ENCODE measurements at regions not wholly inside any gene's neighbourhood (a gene's known extent, or its start where the extent isn't known, plus 50 kb on each side); places are given as distances from the start of the nearest gene placed in this dataset.

GRCh38 chrX:123807835-123808416 is 51.9 kb upstream of the XIAP start:
- no peak overlapping the region for H3K4me2 ChIP-seq (ENCODE audit: control insufficient read depth, insufficient read depth)
- intact Hi-C loops (cut with micrococcal nuclease; ENCODE audit: unreplicated experiment) = no loop called here

More at GRCh38 chrX:123807835-123808416, 51.9 kb upstream of the XIAP start:
- RAD21 ChIA-PET (ENCODE audit: unreplicated experiment) = no interaction called here
- CTCF ChIA-PET = interaction anchor here (0.6 kb wide), 1 partner anchor 259 kb away, joined by 3 read pairs; no protein-coding TSS in a partner anchor
- ATAC-seq (no peak), DNase-seq (ENCODE audit: low read depth, low spot score) (no peak), FAIRE-seq (no peak)
- Histone ChIP-seq H3K4me3 (no peak overlapping the region), H3K27ac (ENCODE audit: control insufficient read depth, insufficient read depth) (no peak overlapping the region), H3K9me3 (replicated peaks; ENCODE audit: control insufficient read depth, insufficient read depth, low read length) (no peaks in the 10 kb centered on the region), H3K9ac (ENCODE audit: control insufficient read depth, insufficient read depth, low read length) (no peak overlapping the region), H3K79me2 (ENCODE audit: control insufficient read depth, insufficient read depth, low read length) (no peaks in the 10 kb centered on the region), H3K27me3 (replicated peaks in 1 of 2; ENCODE audit: control insufficient read depth in 2 of 2, insufficient read depth in 2 of 2, low read length in 1 of 2) (no peaks in the 10 kb centered on the region), H4K20me1 (ENCODE audit: control insufficient read depth, insufficient read depth) (no peaks in the 10 kb centered on the region), H2AFZ (ENCODE audit: control insufficient read depth, low read depth, low read length) (no peak overlapping the region), H3K36me3 (ENCODE audit: control insufficient read depth in 2 of 2, insufficient read depth in 2 of 2, low read length in 1 of 2) (no peaks in the 10 kb centered on the region), H3K4me1 (ENCODE audit: control insufficient read depth, insufficient read depth, low read length) (no peaks in the 10 kb centered on the region)
- POLR2A ChIA-PET = no interaction called here
- TF ChIP-seq HDAC2 (IDR thresholded peaks at IDR 0.05) (no peak), MYB (IDR thresholded peaks at IDR 0.05; ENCODE audit: borderline replicate concordance, low read depth, low read length) (no peak), RFX5 (IDR thresholded peaks at IDR 0.05; ENCODE audit: low read depth, low read length) (no peak), EGR1 (IDR thresholded peaks at IDR 0.05; ENCODE audit: borderline replicate concordance in 1 of 2, low read depth in 2 of 2, low read length in 2 of 2) (no peak), PBX3 (IDR thresholded peaks at IDR 0.05; ENCODE audit: insufficient replicate concordance, low read depth, low read length) (no peak), POLR2AphosphoS2 (IDR thresholded peaks at IDR 0.05; ENCODE audit: low read depth, low read length) (no peak), HCFC1 (IDR thresholded peaks at IDR 0.05; ENCODE audit: low read length) (no peak), ZNF622 (IDR thresholded peaks at IDR 0.05) (no peak)
- TF ChIP-seq, protein P1, sequence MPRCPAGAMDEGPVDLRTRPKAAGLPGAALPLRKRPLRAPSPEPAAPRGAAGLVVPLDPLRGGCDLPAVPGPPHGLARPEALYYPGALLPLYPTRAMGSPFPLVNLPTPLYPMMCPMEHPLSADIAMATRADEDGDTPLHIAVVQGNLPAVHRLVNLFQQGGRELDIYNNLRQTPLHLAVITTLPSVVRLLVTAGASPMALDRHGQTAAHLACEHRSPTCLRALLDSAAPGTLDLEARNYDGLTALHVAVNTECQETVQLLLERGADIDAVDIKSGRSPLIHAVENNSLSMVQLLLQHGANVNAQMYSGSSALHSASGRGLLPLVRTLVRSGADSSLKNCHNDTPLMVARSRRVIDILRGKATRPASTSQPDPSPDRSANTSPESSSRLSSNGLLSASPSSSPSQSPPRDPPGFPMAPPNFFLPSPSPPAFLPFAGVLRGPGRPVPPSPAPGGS (IDR thresholded peaks at IDR 0.05; ENCODE audit: borderline replicate concordance, insufficient read depth, low read depth, low read length, poor library complexity, severe bottlenecking) = no peak
- 50% methylated on average over 3 of the region's 3 CpGs for WGBS (ENCODE audit: insufficient coverage, insufficient replicate concordance, low lambda C conversion rate, missing lambda C conversion rate)
- in situ Hi-C loops (cut with MboI) = no loop called here
- no TSS peak for BruUV-seq (replicated peaks)
- SMC1A ChIA-PET (ENCODE audit: uncharacterized antibody, unreplicated experiment) = no interaction called here

Data from GM12878 (cell line).